ENCODE measurements at regions not wholly inside any gene's neighbourhood (a gene's known extent, or its start where the extent isn't known, plus 50 kb on each side); places are given as distances from the start of the nearest gene placed in this dataset.

DNA sequence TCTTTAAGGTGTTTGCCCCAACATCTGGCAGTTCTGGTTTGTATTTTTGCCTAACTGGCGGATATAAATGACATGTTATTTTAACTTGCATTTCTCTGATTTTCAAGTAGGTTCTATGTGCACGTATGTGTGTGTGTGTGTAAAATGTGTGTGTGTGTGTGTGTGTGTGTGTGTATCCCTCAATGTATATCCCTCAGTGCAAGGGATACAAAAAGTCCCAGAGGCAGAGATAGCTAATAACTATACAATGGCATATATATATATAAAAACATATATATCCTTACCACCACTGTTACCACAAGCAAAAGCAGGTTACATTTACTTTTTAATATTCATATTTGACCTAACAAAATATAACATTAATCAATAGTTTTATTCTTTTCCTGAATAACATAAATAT, 95.0 kb upstream of the NR5A2 start:
- Mint-ChIP-seq H3K27ac (ENCODE audit: unreplicated experiment) (no peak overlapping the region), H3K9me3 (ENCODE audit: unreplicated experiment) (no peaks in the 10 kb centered on the region), H3K4me3 (ENCODE audit: unreplicated experiment) (no peak overlapping the region), H3K4me1 (ENCODE audit: low read depth, unreplicated experiment) (no peaks in the 10 kb centered on the region), H3K36me3 (ENCODE audit: low read depth, unreplicated experiment) (no peaks in the 10 kb centered on the region), H3K27me3 (ENCODE audit: low read depth, unreplicated experiment) (peaks cover 3% of the 10 kb centered on the region)
- no peak overlapping the region for H3K4me2 ChIP-seq (ENCODE audit: low read length)
- FAIRE-seq (no peak), DNase-seq (ENCODE audit: low read depth) (no peak)
- H3K27ac ChIP-seq (ENCODE audit: low read depth, low read length): no peak overlapping the region
- H2AFZ ChIP-seq (ENCODE audit: low read depth, low read length): no peak overlapping the region
- no peaks in the 10 kb centered on the region for H3K4me1 ChIP-seq (ENCODE audit: insufficient read depth, low read length)
- no peak overlapping the region for H3K4me3 ChIP-seq (ENCODE audit: insufficient read depth, low read depth, low read length)
- no peaks in the 10 kb centered on the region for H4K20me1 ChIP-seq (ENCODE audit: insufficient read depth, low read length)
- no peaks in the 10 kb centered on the region for H3K9me3 ChIP-seq (ENCODE audit: insufficient read depth, low read depth, low read length)
- no peak for TF ChIP-seq EZH2 (IDR thresholded peaks at IDR 0.05; ENCODE audit: insufficient read depth, low read length)
- TF ChIP-seq, protein P1, sequence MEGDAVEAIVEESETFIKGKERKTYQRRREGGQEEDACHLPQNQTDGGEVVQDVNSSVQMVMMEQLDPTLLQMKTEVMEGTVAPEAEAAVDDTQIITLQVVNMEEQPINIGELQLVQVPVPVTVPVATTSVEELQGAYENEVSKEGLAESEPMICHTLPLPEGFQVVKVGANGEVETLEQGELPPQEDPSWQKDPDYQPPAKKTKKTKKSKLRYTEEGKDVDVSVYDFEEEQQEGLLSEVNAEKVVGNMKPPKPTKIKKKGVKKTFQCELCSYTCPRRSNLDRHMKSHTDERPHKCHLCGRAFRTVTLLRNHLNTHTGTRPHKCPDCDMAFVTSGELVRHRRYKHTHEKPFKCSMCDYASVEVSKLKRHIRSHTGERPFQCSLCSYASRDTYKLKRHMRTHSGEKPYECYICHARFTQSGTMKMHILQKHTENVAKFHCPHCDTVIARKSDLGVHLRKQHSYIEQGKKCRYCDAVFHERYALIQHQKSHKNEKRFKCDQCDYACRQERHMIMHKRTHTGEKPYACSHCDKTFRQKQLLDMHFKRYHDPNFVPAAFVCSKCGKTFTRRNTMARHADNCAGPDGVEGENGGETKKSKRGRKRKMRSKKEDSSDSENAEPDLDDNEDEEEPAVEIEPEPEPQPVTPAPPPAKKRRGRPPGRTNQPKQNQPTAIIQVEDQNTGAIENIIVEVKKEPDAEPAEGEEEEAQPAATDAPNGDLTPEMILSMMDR (IDR thresholded peaks at IDR 0.05; ENCODE audit: insufficient read depth, low read depth, low read length): no peak
- H3K9ac ChIP-seq (ENCODE audit: low read length): no peak overlapping the region
- H3K27me3 ChIP-seq (ENCODE audit: insufficient read depth, low read length): peaks cover 15% of the 10 kb centered on the region
- no peaks in the 10 kb centered on the region for H3K36me3 ChIP-seq (ENCODE audit: insufficient read depth, low read length)
- H3K79me2 ChIP-seq (ENCODE audit: insufficient read depth, low read length): no peaks in the 10 kb centered on the region

DNA sequence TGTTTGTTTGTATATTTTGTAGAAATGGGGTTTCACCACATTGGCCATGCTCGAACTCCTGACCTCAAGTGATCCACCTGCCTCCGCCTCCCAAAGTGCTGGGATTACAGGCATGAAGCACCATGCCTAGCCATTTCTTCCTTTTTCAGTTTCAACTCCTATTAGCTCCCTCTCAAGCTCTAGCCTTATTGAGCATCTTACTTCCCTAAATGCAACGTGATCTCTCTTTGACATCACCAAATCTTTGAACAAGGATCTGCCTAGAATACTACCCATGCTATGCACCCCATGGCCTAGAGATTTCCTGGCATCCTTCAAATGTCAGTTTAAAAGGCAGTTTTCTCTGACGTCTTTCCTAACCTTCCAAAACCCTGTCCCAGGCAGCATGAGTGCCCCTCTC, 91.1 kb upstream of the NR5A2 start:
- H3K4me2 ChIP-seq (ENCODE audit: low read length): no peak overlapping the region
- H3K4me3 ChIP-seq (ENCODE audit: insufficient read depth, low read depth, low read length): no peak overlapping the region
- H3K27ac Mint-ChIP-seq (ENCODE audit: unreplicated experiment): no peak overlapping the region
- H3K4me1 ChIP-seq (ENCODE audit: insufficient read depth, low read length): no peaks in the 10 kb centered on the region
- no peak overlapping the region for H2AFZ ChIP-seq (ENCODE audit: low read depth, low read length)
- TF ChIP-seq EZH2 (IDR thresholded peaks at IDR 0.05; ENCODE audit: insufficient read depth, low read length): no peak
- TF ChIP-seq, protein P1 (IDR thresholded peaks at IDR 0.05; ENCODE audit: insufficient read depth, low read depth, low read length): no peak
- no peak for FAIRE-seq
- H3K27ac ChIP-seq (ENCODE audit: low read depth, low read length): no peak overlapping the region
- no peaks in the 10 kb centered on the region for H3K9me3 ChIP-seq (ENCODE audit: insufficient read depth, low read depth, low read length)
- H3K36me3 Mint-ChIP-seq (ENCODE audit: low read depth, unreplicated experiment): no peaks in the 10 kb centered on the region
- H3K27me3 ChIP-seq (ENCODE audit: insufficient read depth, low read length): peaks cover 18% of the 10 kb centered on the region
- H4K20me1 ChIP-seq (ENCODE audit: insufficient read depth, low read length): no peaks in the 10 kb centered on the region
- peaks cover 10% of the 10 kb centered on the region for H3K27me3 Mint-ChIP-seq (ENCODE audit: low read depth, unreplicated experiment)
- no peaks in the 10 kb centered on the region for H3K79me2 ChIP-seq (ENCODE audit: insufficient read depth, low read length)
- H3K36me3 ChIP-seq (ENCODE audit: insufficient read depth, low read length): no peaks in the 10 kb centered on the region
- no peaks in the 10 kb centered on the region for H3K9me3 Mint-ChIP-seq (ENCODE audit: unreplicated experiment)
- no peak for DNase-seq (ENCODE audit: low read depth)
- H3K4me1 Mint-ChIP-seq (ENCODE audit: low read depth, unreplicated experiment): no peaks in the 10 kb centered on the region
- no peak overlapping the region for H3K9ac ChIP-seq (ENCODE audit: low read length)
- H3K4me3 Mint-ChIP-seq (ENCODE audit: unreplicated experiment): no peak overlapping the region

DNA sequence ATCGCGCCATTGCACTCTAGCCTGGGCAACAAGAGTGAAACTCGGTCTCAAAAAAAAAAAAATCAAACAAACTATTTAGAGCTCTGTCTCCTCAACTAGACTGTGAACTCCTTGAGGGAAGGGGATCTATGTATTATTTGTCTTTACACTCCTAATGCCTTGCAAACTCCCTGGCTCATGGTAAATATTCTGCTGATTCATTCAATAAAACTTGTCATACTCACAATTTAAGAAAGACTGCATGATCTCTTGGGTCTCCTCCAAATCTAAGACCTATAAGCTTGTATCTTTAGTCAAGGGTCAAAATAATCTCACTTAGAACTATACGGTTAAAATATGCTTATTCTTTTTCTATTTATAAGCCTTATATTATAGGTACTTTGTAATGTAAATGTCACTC, 90.3 kb upstream of the NR5A2 start:
- H3K4me3 ChIP-seq (ENCODE audit: insufficient read depth, low read depth, low read length): no peak overlapping the region
- no peaks in the 10 kb centered on the region for H3K36me3 ChIP-seq (ENCODE audit: insufficient read depth, low read length)
- H3K4me1 Mint-ChIP-seq (ENCODE audit: low read depth, unreplicated experiment): no peaks in the 10 kb centered on the region
- no peak overlapping the region for H3K27ac Mint-ChIP-seq (ENCODE audit: unreplicated experiment)
- H3K9me3 ChIP-seq (ENCODE audit: insufficient read depth, low read depth, low read length): no peaks in the 10 kb centered on the region
- no peak for DNase-seq (ENCODE audit: low read depth)
- H3K9ac ChIP-seq (ENCODE audit: low read length): no peak overlapping the region
- no peak overlapping the region for H3K4me3 Mint-ChIP-seq (ENCODE audit: unreplicated experiment)
- H3K9me3 Mint-ChIP-seq (ENCODE audit: unreplicated experiment): no peaks in the 10 kb centered on the region
- no peak overlapping the region for H2AFZ ChIP-seq (ENCODE audit: low read depth, low read length)
- H3K27ac ChIP-seq (ENCODE audit: low read depth, low read length): no peak overlapping the region
- no peaks in the 10 kb centered on the region for H4K20me1 ChIP-seq (ENCODE audit: insufficient read depth, low read length)
- H3K27me3 ChIP-seq (ENCODE audit: insufficient read depth, low read length): peaks cover 18% of the 10 kb centered on the region
- no peak for TF ChIP-seq EZH2 (IDR thresholded peaks at IDR 0.05; ENCODE audit: insufficient read depth, low read length)
- TF ChIP-seq, protein P1 (IDR thresholded peaks at IDR 0.05; ENCODE audit: insufficient read depth, low read depth, low read length): no peak
- H3K4me2 ChIP-seq (ENCODE audit: low read length): no peak overlapping the region
- H3K4me1 ChIP-seq (ENCODE audit: insufficient read depth, low read length): no peaks in the 10 kb centered on the region
- peaks cover 10% of the 10 kb centered on the region for H3K27me3 Mint-ChIP-seq (ENCODE audit: low read depth, unreplicated experiment)
- FAIRE-seq: no peak
- H3K79me2 ChIP-seq (ENCODE audit: insufficient read depth, low read length): no peaks in the 10 kb centered on the region
- H3K36me3 Mint-ChIP-seq (ENCODE audit: low read depth, unreplicated experiment): no peaks in the 10 kb centered on the region

Data from astrocyte (in vitro differentiated cells and primary cell).